Natural killer cell (primary cell): ENCODE measurements at regions not wholly inside any gene's neighbourhood (a gene's known extent, or its start where the extent isn't known, plus 50 kb on each side); places are given as distances from the start of the nearest gene placed in this dataset.

Experiments
- ATAC-seq, 3 donors: fragments of 150-1000 bp in 2 of 3; fragments of 200-7000 bp in 1 of 3; cut with Tn5 transposase; 1 replicate in 1 of 3; 2 replicates in 2 of 3; pipeline ENCODE4 v1.10.0; 2021; ENCODE audit warnings: mild to moderate bottlenecking in 2 of 3, moderate library complexity in 2 of 3
- DNase-seq, 2 donors: peaks; one replicate each; pipeline versions ENCODE4 v3.0.0 to v3.0.0-alpha.2; 2013 to 2021; ENCODE audit warnings: mixed read lengths in 1 of 2
- H3K27ac ChIP-seq: one replicate; pipeline ENCODE4 v1.5.1; 2013; ENCODE audit warnings: mild to moderate bottlenecking, low read length
- H3K27me3 ChIP-seq: one replicate; pipeline ENCODE4 v1.6.1; 2013; ENCODE audit warnings: low read length; ENCODE audit not compliant: control insufficient read depth, insufficient read depth
- H3K36me3 ChIP-seq: one replicate; pipeline ENCODE4 v1.6.1; 2013; ENCODE audit warnings: low read length; ENCODE audit not compliant: control insufficient read depth, insufficient read depth
- H3K4me1 ChIP-seq: one replicate; pipeline ENCODE4 v1.6.1; 2013; ENCODE audit warnings: low read length; ENCODE audit not compliant: control insufficient read depth, insufficient read depth
- H3K4me3 ChIP-seq: one replicate; pipeline ENCODE4 v1.5.1; 2013; ENCODE audit warnings: low read length
- H3K9me3 ChIP-seq: one replicate; pipeline ENCODE4 v1.6.1; 2013; ENCODE audit warnings: low read length; ENCODE audit not compliant: control insufficient read depth, insufficient read depth
- H3K27ac Mint-ChIP-seq, 2 donors: one replicate each; pipeline ENCODE4 v1.8.0; 2022; ENCODE audit warnings: mild to moderate bottlenecking in 2 of 2, mixed read lengths in 2 of 2, moderate library complexity in 1 of 2
- H3K27me3 Mint-ChIP-seq, 2 donors: one replicate each; pipeline ENCODE4 v1.8.0; 2022; ENCODE audit warnings: low read depth in 2 of 2, mixed read lengths in 2 of 2
- H3K36me3 Mint-ChIP-seq: one replicate; pipeline ENCODE4 v1.8.0; 2022; ENCODE audit warnings: mixed read lengths
- H3K4me1 Mint-ChIP-seq, 2 donors: one replicate each; pipeline ENCODE4 v1.8.0; 2022; ENCODE audit warnings: mixed read lengths in 2 of 2
- H3K4me3 Mint-ChIP-seq: one replicate; pipeline ENCODE4 v1.8.0; 2022; ENCODE audit warnings: mild to moderate bottlenecking, moderate library complexity, mixed read lengths
- H3K9me3 Mint-ChIP-seq, 2 donors: one replicate each; pipeline ENCODE4 v1.8.0; 2022; ENCODE audit warnings: mixed read lengths in 2 of 2
- WGBS: methylation state at CpG from one replicate; pipeline ENCODE4 v1.1.7; 2013; ENCODE audit warnings: missing lambda C conversion rate; ENCODE audit not compliant: insufficient coverage; 5-methylcytosine and 5-hydroxymethylcytosine counted together
- intact Hi-C: fragments of 100-400 bp; cut with micrococcal nuclease; formaldehyde crosslinking; loops from one replicate; pipeline ENCODE4 v1.14.2; 2022
- TF ChIP-seq, protein P1 (sequence below): fragments of 200-600 bp; IDR thresholded peaks from one replicate; pipeline ENCODE4 v1.8.0; 2022; ENCODE audit warnings: antibody characterized with exemption

DNA sequence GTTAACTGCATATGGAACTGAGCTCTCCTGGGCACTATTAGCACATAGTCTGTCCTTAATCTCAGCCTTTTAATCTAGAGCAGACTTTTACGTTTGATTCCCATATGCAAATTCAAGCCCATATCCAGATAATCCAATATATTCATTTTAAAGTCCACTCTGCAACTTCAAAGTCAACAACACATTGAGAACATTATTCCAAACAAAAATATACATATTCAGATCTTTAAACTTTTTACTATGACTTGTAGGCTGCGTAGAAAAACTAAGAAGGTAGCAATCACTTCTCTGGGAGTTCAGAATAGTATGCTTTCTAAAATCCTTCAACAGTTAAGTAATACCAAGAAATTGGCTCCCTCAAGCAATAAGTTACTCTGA is 499.4 kb downstream of the SPATA31D1 start:
- H3K4me3 ChIP-seq: no peak overlapping the region
- no peak overlapping the region for H3K4me3 Mint-ChIP-seq
- TF ChIP-seq, protein P1, sequence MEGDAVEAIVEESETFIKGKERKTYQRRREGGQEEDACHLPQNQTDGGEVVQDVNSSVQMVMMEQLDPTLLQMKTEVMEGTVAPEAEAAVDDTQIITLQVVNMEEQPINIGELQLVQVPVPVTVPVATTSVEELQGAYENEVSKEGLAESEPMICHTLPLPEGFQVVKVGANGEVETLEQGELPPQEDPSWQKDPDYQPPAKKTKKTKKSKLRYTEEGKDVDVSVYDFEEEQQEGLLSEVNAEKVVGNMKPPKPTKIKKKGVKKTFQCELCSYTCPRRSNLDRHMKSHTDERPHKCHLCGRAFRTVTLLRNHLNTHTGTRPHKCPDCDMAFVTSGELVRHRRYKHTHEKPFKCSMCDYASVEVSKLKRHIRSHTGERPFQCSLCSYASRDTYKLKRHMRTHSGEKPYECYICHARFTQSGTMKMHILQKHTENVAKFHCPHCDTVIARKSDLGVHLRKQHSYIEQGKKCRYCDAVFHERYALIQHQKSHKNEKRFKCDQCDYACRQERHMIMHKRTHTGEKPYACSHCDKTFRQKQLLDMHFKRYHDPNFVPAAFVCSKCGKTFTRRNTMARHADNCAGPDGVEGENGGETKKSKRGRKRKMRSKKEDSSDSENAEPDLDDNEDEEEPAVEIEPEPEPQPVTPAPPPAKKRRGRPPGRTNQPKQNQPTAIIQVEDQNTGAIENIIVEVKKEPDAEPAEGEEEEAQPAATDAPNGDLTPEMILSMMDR: no peak
- ATAC-seq: no peak
- H3K27me3 Mint-ChIP-seq: no peaks in the 10 kb centered on the region
- no peaks in the 10 kb centered on the region for H3K36me3 Mint-ChIP-seq
- H3K27ac Mint-ChIP-seq: no peak overlapping the region
- H3K4me1 Mint-ChIP-seq: no peaks in the 10 kb centered on the region
- no peaks in the 10 kb centered on the region for H3K4me1 ChIP-seq
- intact Hi-C loops: no loop called here
- no peaks in the 10 kb centered on the region for H3K9me3 ChIP-seq
- H3K9me3 Mint-ChIP-seq: peaks cover 3 to 7% of the 10 kb centered on the region in 2 donors
- no peak for DNase-seq
- no peak overlapping the region for H3K27ac ChIP-seq
- no peaks in the 10 kb centered on the region for H3K36me3 ChIP-seq
- H3K27me3 ChIP-seq: no peaks in the 10 kb centered on the region
- 92% methylated on average over 2 of the region's 2 CpGs for WGBS

- Histone ChIP-seq H3K27ac (no peak overlapping the region), H3K4me1 (no peaks in the 10 kb centered on the region), H3K4me3 (no peak overlapping the region), H3K27me3 (no peaks in the 10 kb centered on the region), H3K36me3 (no peaks in the 10 kb centered on the region), H3K9me3 (no peaks in the 10 kb centered on the region)
- ATAC-seq: no peak
- Mint-ChIP-seq H3K4me3 (no peak overlapping the region), H3K27me3 (no peaks in the 10 kb centered on the region), H3K27ac (no peak overlapping the region), H3K9me3 (peaks cover 3 to 7% of the 10 kb centered on the region in 2 donors), H3K4me1 (no peaks in the 10 kb centered on the region), H3K36me3 (no peaks in the 10 kb centered on the region)
- intact Hi-C loops: no loop called here
- DNase-seq: no peak
- TF ChIP-seq, protein P1: no peak
- 79% methylated on average over 8 of the region's 8 CpGs for WGBS
These were observed 500.0 kb downstream of the SPATA31D1 start for GRCh38 chr9:82488313-82489200.

DNA sequence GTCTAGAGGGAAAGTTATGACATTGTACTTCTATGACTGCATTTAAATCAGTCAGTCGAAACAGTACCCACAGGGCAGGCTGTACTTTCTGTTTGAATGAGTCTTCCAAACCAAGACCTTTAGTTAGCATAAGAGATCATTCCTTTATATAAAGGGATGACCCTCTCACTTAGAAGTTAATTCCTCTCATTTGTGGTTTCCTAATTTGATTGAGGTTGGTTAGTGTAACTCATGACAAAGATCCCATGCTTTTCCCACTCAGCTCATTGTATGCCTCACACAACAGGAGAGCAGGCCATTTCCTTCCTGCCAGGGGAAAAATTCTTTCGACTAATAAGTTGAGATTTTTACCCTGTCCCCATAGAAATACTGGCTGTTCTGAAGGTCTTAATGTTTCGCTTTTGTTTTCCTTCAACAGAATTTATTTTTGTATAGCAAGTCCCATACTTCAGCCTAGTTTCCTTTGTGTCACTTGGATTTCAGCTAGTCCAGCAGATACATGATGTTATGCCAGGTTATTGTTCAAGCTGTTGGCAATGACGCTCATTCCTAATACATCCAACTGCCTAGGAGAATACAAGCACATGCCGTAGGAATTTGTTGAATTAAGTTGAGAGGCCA is 500.7 kb downstream of the SPATA31D1 start:
- WGBS: 66% methylated on average over 4 of the region's 5 CpGs

More for the DNA sequence above, 500.7 kb downstream of the SPATA31D1 start:
- ATAC-seq: no peak
- Histone ChIP-seq H3K27ac (no peak overlapping the region), H3K4me1 (no peaks in the 10 kb centered on the region), H3K36me3 (no peaks in the 10 kb centered on the region), H3K27me3 (no peaks in the 10 kb centered on the region), H3K4me3 (no peak overlapping the region), H3K9me3 (no peaks in the 10 kb centered on the region)
- Mint-ChIP-seq H3K4me1 (no peaks in the 10 kb centered on the region), H3K9me3 (peaks cover 2 to 7% of the 10 kb centered on the region in 2 donors), H3K36me3 (no peaks in the 10 kb centered on the region), H3K4me3 (no peak overlapping the region), H3K27ac (no peak overlapping the region), H3K27me3 (no peaks in the 10 kb centered on the region)
- TF ChIP-seq, protein P1: no peak
- DNase-seq: no peak
- intact Hi-C loops: no loop called here
